NT2/D1 (cell line): ENCODE measurements at regions not wholly inside any gene's neighbourhood (a gene's known extent, or its start where the extent isn't known, plus 50 kb on each side); places are given as distances from the start of the nearest gene placed in this dataset.
"Not testable (repeated sequence)": the region's sequence is repeated elsewhere in the genome, so short reads cannot be mapped to it uniquely, and the experiment has no call there.

ENCODE experiments used
- DNase-seq: peaks from one replicate; pipeline ENCODE4 v3.0.0-alpha.2; 2011; ENCODE audit warnings: low read depth, low spot score
- H3K27me3 ChIP-seq: 2 replicates; pipeline ENCODE4 v1.6.0; 2011; ENCODE audit warnings: mild to moderate bottlenecking; ENCODE audit not compliant: insufficient read length, insufficient read depth
- H3K36me3 ChIP-seq: 2 replicates; pipeline ENCODE4 v1.6.1; 2011; ENCODE audit warnings: mild to moderate bottlenecking, low read length, mixed read lengths; ENCODE audit not compliant: insufficient read depth, insufficient read length
- H3K4me1 ChIP-seq: 2 replicates; pipeline ENCODE4 v1.5.1; 2011; ENCODE audit not compliant: insufficient read depth, insufficient read length
- H3K4me3 ChIP-seq: 2 replicates; pipeline ENCODE4 v1.5.1; 2011; ENCODE audit warnings: low read depth; ENCODE audit not compliant: insufficient read length
- H3K9ac ChIP-seq: 2 replicates; pipeline ENCODE4 v1.6.0; 2011; ENCODE audit warnings: low read depth; ENCODE audit not compliant: insufficient read length
- H3K9me3 ChIP-seq: 2 replicates; pipeline ENCODE4 v1.5.1; 2011; ENCODE audit warnings: mild to moderate bottlenecking, low read length; ENCODE audit not compliant: insufficient read depth
- SUZ12 ChIP-seq: IDR thresholded peaks from 2 replicates; pipeline ENCODE4 v1.6.1; 2011; ENCODE audit not compliant: insufficient read length, insufficient read depth; ENCODE audit errors: extremely low read depth
- YY1 ChIP-seq: IDR thresholded peaks from 2 replicates; pipeline ENCODE4 v1.6.1; 2011; ENCODE audit not compliant: insufficient read length, insufficient read depth
- ZNF274 ChIP-seq: IDR thresholded peaks from 2 replicates; pipeline ENCODE4 v1.6.1; 2011; ENCODE audit warnings: mild to moderate bottlenecking, low read depth, low read length

GRCh38 chr2:239732666-239733010 lies 292.5 kb downstream of the NDUFA10 start:
- Histone ChIP-seq H3K27me3 (no peaks in the 10 kb centered on the region), H3K9me3 (no peaks in the 10 kb centered on the region), H3K4me1 (peaks cover 18% of the 10 kb centered on the region), H3K4me3 (no peak overlapping the region), H3K36me3 (no peaks in the 10 kb centered on the region), H3K9ac (no peak overlapping the region)
- no peak for DNase-seq
- TF ChIP-seq ZNF274 (no peak), SUZ12 (no peak), YY1 (no peak)

- H3K4me3 ChIP-seq: no peak overlapping the region
- peaks cover 18% of the 10 kb centered on the region for H3K4me1 ChIP-seq
- H3K9me3 ChIP-seq: no peaks in the 10 kb centered on the region
- no peak overlapping the region for H3K9ac ChIP-seq
- H3K27me3 ChIP-seq: no peaks in the 10 kb centered on the region
- H3K36me3 ChIP-seq: no peaks in the 10 kb centered on the region
- no peak for TF ChIP-seq ZNF274
- no peak for TF ChIP-seq YY1
- TF ChIP-seq SUZ12: no peak
- no peak for DNase-seq
Observed at GRCh38 chr2:239731998-239732665, 293.0 kb downstream of the NDUFA10 start.

GRCh38 chr2:239731422-239731821 lies 293.7 kb downstream of the NDUFA10 start:
- TF ChIP-seq SUZ12 (no peak), ZNF274 (no peak), YY1 (no peak)
- DNase-seq: no peak
- Histone ChIP-seq H3K27me3 (no peaks in the 10 kb centered on the region), H3K9me3 (no peaks in the 10 kb centered on the region), H3K9ac (no peak overlapping the region), H3K36me3 (no peaks in the 10 kb centered on the region), H3K4me3 (no peak overlapping the region), H3K4me1 (peaks cover 21% of the 10 kb centered on the region)

- Histone ChIP-seq H3K4me3 (no peak overlapping the region), H3K4me1 (peaks cover 20% of the 10 kb centered on the region), H3K9me3 (no peaks in the 10 kb centered on the region), H3K9ac (no peak overlapping the region), H3K27me3 (no peaks in the 10 kb centered on the region), H3K36me3 (no peaks in the 10 kb centered on the region)
- TF ChIP-seq YY1 (no peak), ZNF274 (no peak), SUZ12 (no peak)
- no peak for DNase-seq
Observed at GRCh38 chr2:239730897-239731296, 294.2 kb downstream of the NDUFA10 start.

GRCh38 chr2:239730567-239730882 lies 294.6 kb downstream of the NDUFA10 start:
- DNase-seq, H3K36me3 ChIP-seq, H3K4me3 ChIP-seq, H3K9me3 ChIP-seq, H3K9ac ChIP-seq, H3K27me3 ChIP-seq: not testable (repeated sequence)
- H3K4me1 ChIP-seq: peaks cover 20% of the 10 kb centered on the region

GRCh38 chr2:239729681-239730566 lies 295.2 kb downstream of the NDUFA10 start:
- no peaks in the 10 kb centered on the region for H3K36me3 ChIP-seq
- H3K4me3 ChIP-seq: no peak overlapping the region
- no peaks in the 10 kb centered on the region for H3K27me3 ChIP-seq
- no peak for DNase-seq
- H3K4me1 ChIP-seq: peaks cover 17% of the 10 kb centered on the region
- H3K9me3 ChIP-seq: no peaks in the 10 kb centered on the region
- no peak overlapping the region for H3K9ac ChIP-seq
- TF ChIP-seq ZNF274 (no peak), YY1 (no peak), SUZ12 (no peak)

GRCh38 chr2:239729151-239729550 lies 296.0 kb downstream of the NDUFA10 start:
- Histone ChIP-seq H3K9me3 (no peaks in the 10 kb centered on the region), H3K27me3 (no peaks in the 10 kb centered on the region)
- TF ChIP-seq YY1 (no peak), SUZ12 (no peak), ZNF274 (no peak)

GRCh38 chr2:239728751-239729150 lies 296.4 kb downstream of the NDUFA10 start:
- Histone ChIP-seq H3K4me1 (peaks cover 16% of the 10 kb centered on the region), H3K36me3 (no peaks in the 10 kb centered on the region), H3K27me3 (no peaks in the 10 kb centered on the region), H3K9me3 (no peaks in the 10 kb centered on the region), H3K4me3 (no peak overlapping the region), H3K9ac (no peak overlapping the region)
- DNase-seq: no peak
- no peak for TF ChIP-seq YY1
- no peak for TF ChIP-seq ZNF274
- TF ChIP-seq SUZ12: no peak

More at GRCh38 chr2:239729151-239729550, 296.0 kb downstream of the NDUFA10 start:
- Histone ChIP-seq H3K4me1 (peaks cover 14% of the 10 kb centered on the region), H3K4me3 (no peak overlapping the region), H3K36me3 (no peaks in the 10 kb centered on the region), H3K9ac (no peak overlapping the region)
- no peak for DNase-seq
